Right lobe of liver (tissue), 4 donors: ENCODE measurements at regions not wholly inside any gene's neighbourhood (a gene's known extent, or its start where the extent isn't known, plus 50 kb on each side); places are given as distances from the start of the nearest gene placed in this dataset.

Source experiments
- POLR2A ChIP-seq: fragments of 450-650 bp; IDR thresholded peaks from one replicate; pipeline ENCODE4 v1.6.1; 2017; ENCODE audit warnings: antibody characterized with exemption, mild to moderate bottlenecking
- TF ChIP-seq, protein P1 (sequence below), 4 donors: fragments of 200-600 bp in 3 of 4; fragments of 450-650 bp in 1 of 4; IDR thresholded peaks; one replicate each; pipeline versions ENCODE4 v1.5.1 to v1.8.0; 2016 to 2022; ENCODE audit warnings: antibody characterized with exemption in 4 of 4, mild to moderate bottlenecking in 2 of 4
- donor health status: DM: no; HTN: no; CAD: no.
- donor health status: DM: no; HTN: no; CAD: no.
- donor health status: DM: no; HTN: yes; CAD: no.

DNA sequence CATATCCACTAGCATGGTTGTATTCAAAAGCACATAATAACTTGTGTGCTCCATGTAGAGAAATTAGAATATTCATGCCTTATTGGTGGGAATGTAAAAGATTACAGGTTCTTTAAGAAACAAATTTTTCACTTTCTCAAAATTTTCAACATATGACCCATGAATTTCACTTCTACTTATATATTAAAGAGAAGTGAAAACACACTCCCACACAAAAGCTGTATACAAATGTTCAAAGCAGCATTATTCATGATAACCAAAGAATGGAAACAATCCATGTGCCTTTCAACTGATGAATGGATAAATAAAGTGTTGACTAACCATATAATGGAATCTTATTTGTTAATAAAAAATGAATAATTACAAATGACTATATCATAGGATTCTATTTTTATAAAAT lies 694.5 kb upstream of the PCDH15 start:
- TF ChIP-seq POLR2A, result no peak
- TF ChIP-seq, protein P1, sequence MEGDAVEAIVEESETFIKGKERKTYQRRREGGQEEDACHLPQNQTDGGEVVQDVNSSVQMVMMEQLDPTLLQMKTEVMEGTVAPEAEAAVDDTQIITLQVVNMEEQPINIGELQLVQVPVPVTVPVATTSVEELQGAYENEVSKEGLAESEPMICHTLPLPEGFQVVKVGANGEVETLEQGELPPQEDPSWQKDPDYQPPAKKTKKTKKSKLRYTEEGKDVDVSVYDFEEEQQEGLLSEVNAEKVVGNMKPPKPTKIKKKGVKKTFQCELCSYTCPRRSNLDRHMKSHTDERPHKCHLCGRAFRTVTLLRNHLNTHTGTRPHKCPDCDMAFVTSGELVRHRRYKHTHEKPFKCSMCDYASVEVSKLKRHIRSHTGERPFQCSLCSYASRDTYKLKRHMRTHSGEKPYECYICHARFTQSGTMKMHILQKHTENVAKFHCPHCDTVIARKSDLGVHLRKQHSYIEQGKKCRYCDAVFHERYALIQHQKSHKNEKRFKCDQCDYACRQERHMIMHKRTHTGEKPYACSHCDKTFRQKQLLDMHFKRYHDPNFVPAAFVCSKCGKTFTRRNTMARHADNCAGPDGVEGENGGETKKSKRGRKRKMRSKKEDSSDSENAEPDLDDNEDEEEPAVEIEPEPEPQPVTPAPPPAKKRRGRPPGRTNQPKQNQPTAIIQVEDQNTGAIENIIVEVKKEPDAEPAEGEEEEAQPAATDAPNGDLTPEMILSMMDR (IDR thresholded peaks at IDR 0.05), result no peak
